H1 (cell line): ENCODE measurements at regions not wholly inside any gene's neighbourhood (a gene's known extent, or its start where the extent isn't known, plus 50 kb on each side); places are given as distances from the start of the nearest gene placed in this dataset.

ENCODE experiments used
- CTCF ChIA-PET: fragments of 300-600 bp; sonication (Branson Sonifier 250); formaldehyde crosslinking; loops from one replicate; lab custom pipeline; 2021; ENCODE audit not compliant: partially characterized antibody; lab: Charles Lee
- POLR2A ChIA-PET: fragments of 300-600 bp; sonication (Branson Sonifier 250); formaldehyde crosslinking; loops from one replicate; lab custom pipeline; 2021; ENCODE audit warnings: inconsistent platforms; ENCODE audit not compliant: partially characterized antibody; lab: Charles Lee
- DNase-seq, 2 experiments: peaks; one replicate each; pipeline versions ENCODE4 v3.0.0 to v3.0.0-alpha.2; 2010 to 2022; ENCODE audit warnings: low spot score in 2 of 2, low read depth in 1 of 2, mixed read lengths in 1 of 2
- FAIRE-seq: peaks from 2 replicates; lab custom pipeline; 2011; peaks lifted over from hg19 to GRCh38; lab: Jason Lieb, UNC
- H2AFZ ChIP-seq: 2 replicates; pipeline ENCODE4 v1.8.1; 2012; ENCODE audit warnings: low read length, inconsistent platforms
- H2AK5ac ChIP-seq: 2 replicates; pipeline ENCODE4 v1.6.1; 2013; ENCODE audit warnings: low read depth, low read length
- H2BK120ac ChIP-seq: replicated peaks from 2 replicates; pipeline ENCODE3; 2013; ENCODE audit warnings: low read depth, low read length, inconsistent platforms
- H2BK12ac ChIP-seq: 2 replicates; pipeline ENCODE4 v1.6.1; 2013; ENCODE audit warnings: low read depth, low read length
- H2BK15ac ChIP-seq: 2 replicates; pipeline ENCODE4 v1.6.1; 2013; ENCODE audit warnings: low read length
- H2BK20ac ChIP-seq: 2 replicates; pipeline ENCODE4 v1.6.1; 2013; ENCODE audit warnings: low read length
- H2BK5ac ChIP-seq: 2 replicates; pipeline ENCODE4 v1.6.1; 2013; ENCODE audit warnings: low read depth, low read length
- H3K14ac ChIP-seq: 2 replicates; pipeline ENCODE4 v1.6.1; 2013; ENCODE audit warnings: inconsistent platforms; ENCODE audit not compliant: insufficient read length
- H3K18ac ChIP-seq: 2 replicates; pipeline ENCODE4 v1.6.1; 2013; ENCODE audit warnings: low read length; ENCODE audit errors: extremely low read depth
- H3K23ac ChIP-seq: 2 replicates; pipeline ENCODE4 v1.6.1; 2013; ENCODE audit warnings: inconsistent platforms; ENCODE audit not compliant: insufficient read length
- H3K23me2 ChIP-seq: 2 replicates; pipeline ENCODE4 v1.6.1; 2013; ENCODE audit warnings: low read depth, low read length
- H3K27ac ChIP-seq: 2 replicates; pipeline ENCODE4 v1.6.1; 2011; ENCODE audit warnings: low read depth, low read length, inconsistent platforms
- H3K27me3 ChIP-seq, 4 experiments: replicated peaks in 1 of 4; 1 replicate in 1 of 4; 2 replicates in 3 of 4; pipeline versions ENCODE4 v1.6.1 to v1.8.1; 2011 to 2013; ENCODE audit warnings: low read length in 3 of 4, mild to moderate bottlenecking in 3 of 4, inconsistent platforms in 2 of 4, mixed read lengths in 2 of 4, moderate library complexity in 1 of 4; ENCODE audit not compliant: control insufficient read depth in 3 of 4, insufficient read depth in 3 of 4; ENCODE audit errors: extremely low read depth in 1 of 4
- H3K36me3 ChIP-seq, 4 experiments: 2 replicates each; pipeline versions ENCODE4 v1.6.1 to v1.8.1; 2011 to 2013; ENCODE audit warnings: mild to moderate bottlenecking in 4 of 4, low read length in 3 of 4, moderate library complexity in 2 of 4, control low read depth in 1 of 4, inconsistent platforms in 1 of 4; ENCODE audit not compliant: insufficient read depth in 4 of 4, control insufficient read depth in 2 of 4
- H3K4ac ChIP-seq: replicated peaks from 2 replicates; pipeline ENCODE3; 2013; ENCODE audit warnings: low read length, low read depth, mixed read lengths, inconsistent platforms; ENCODE audit not compliant: insufficient read length
- H3K4me1 ChIP-seq, 4 experiments: replicated peaks in 1 of 4; 1 replicate in 1 of 4; 2 replicates in 3 of 4; pipeline versions ENCODE4 v1.6.1 to v1.8.1; 2011 to 2013; ENCODE audit warnings: low read length in 3 of 4, inconsistent platforms in 2 of 4, mixed read lengths in 1 of 4; ENCODE audit not compliant: insufficient read depth in 4 of 4, control insufficient read depth in 3 of 4
- H3K4me2 ChIP-seq, 2 experiments: 2 replicates each; pipeline versions ENCODE4 v1.6.1 to v1.8.1; 2011 to 2013; ENCODE audit warnings: low read depth in 2 of 2, low read length in 2 of 2, control low read depth in 1 of 2, inconsistent platforms in 1 of 2, mild to moderate bottlenecking in 1 of 2; ENCODE audit not compliant: insufficient read depth in 1 of 2
- H3K4me3 ChIP-seq, 4 experiments: fragments of 200-600, 300-600 bp in 1 of 4; sonication (generic), shearing (Covaris generic), sonication (Bioruptor Twin) in 1 of 4; 2 replicates each; pipeline versions ENCODE4 v1.5.1 to v1.8.1; 2011 to 2016; ENCODE audit warnings: low read length in 4 of 4, low read depth in 3 of 4, control low read depth in 2 of 4, inconsistent platforms in 2 of 4, mild to moderate bottlenecking in 2 of 4, mixed read lengths in 1 of 4, moderate library complexity in 1 of 4; ENCODE audit not compliant: insufficient read depth in 2 of 4; ENCODE audit errors: extremely low read depth in 1 of 4
- H3K56ac ChIP-seq: replicated peaks from 2 replicates; pipeline ENCODE3; 2013; ENCODE audit warnings: low read depth, mild to moderate bottlenecking, mixed read lengths, low read length, inconsistent platforms; ENCODE audit not compliant: insufficient read length
- H3K79me1 ChIP-seq: 2 replicates; pipeline ENCODE4 v1.6.1; 2013; ENCODE audit warnings: low read depth, low read length, control low read depth
- H3K79me2 ChIP-seq, 2 experiments: 2 replicates each; pipeline versions ENCODE4 v1.6.1 to v1.8.1; 2012 to 2013; ENCODE audit warnings: low read length in 2 of 2, mild to moderate bottlenecking in 2 of 2, inconsistent platforms in 1 of 2; ENCODE audit not compliant: insufficient read depth in 2 of 2, control insufficient read depth in 1 of 2
- H3K9ac ChIP-seq, 4 experiments: replicated peaks in 1 of 4; 1 replicate in 1 of 4; 2 replicates in 3 of 4; pipeline versions ENCODE4 v1.6.1 to v1.8.1; 2011 to 2013; ENCODE audit warnings: low read depth in 3 of 4, low read length in 3 of 4, control low read depth in 2 of 4, mild to moderate bottlenecking in 2 of 4, moderate library complexity in 2 of 4, inconsistent platforms in 1 of 4; ENCODE audit errors: extremely low read depth in 1 of 4
- H3K9me3 ChIP-seq, 2 experiments: 2 replicates each; pipeline versions ENCODE4 v1.6.1 to v1.8.1; 2012 to 2013; ENCODE audit warnings: mild to moderate bottlenecking in 2 of 2, moderate library complexity in 2 of 2, control low read depth in 1 of 2, inconsistent platforms in 1 of 2, low read depth in 1 of 2, low read length in 1 of 2, mixed read lengths in 1 of 2; ENCODE audit not compliant: insufficient read depth in 2 of 2
- H4K20me1 ChIP-seq, 2 experiments: replicated peaks in 1 of 2; 2 replicates each; pipeline versions ENCODE3 to v1.8.1; 2011 to 2013; ENCODE audit warnings: inconsistent platforms in 2 of 2, low read length in 2 of 2, mild to moderate bottlenecking in 1 of 2; ENCODE audit not compliant: insufficient read depth in 2 of 2, control insufficient read depth in 1 of 2
- H4K5ac ChIP-seq: 2 replicates; pipeline ENCODE4 v1.6.1; 2013; ENCODE audit warnings: low read length, low read depth, mixed read lengths, inconsistent platforms; ENCODE audit not compliant: insufficient read length
- H4K8ac ChIP-seq: 2 replicates; pipeline ENCODE4 v1.8.0; 2013; ENCODE audit warnings: mild to moderate bottlenecking, moderate library complexity, low read length, inconsistent platforms; ENCODE audit not compliant: insufficient read depth; ENCODE audit errors: extremely low read depth
- H4K91ac ChIP-seq: replicated peaks from 2 replicates; pipeline ENCODE3; 2013; ENCODE audit warnings: low read length, mixed read lengths, inconsistent platforms; ENCODE audit not compliant: insufficient read length
- CHD2 ChIP-seq: IDR thresholded peaks from 2 replicates; pipeline ENCODE4 v1.6.1; 2012; ENCODE audit warnings: low read length, improper control_type of control experiment
- CREB1 ChIP-seq: IDR thresholded peaks from 2 replicates; pipeline ENCODE4 v1.6.1; 2012; ENCODE audit warnings: inconsistent platforms
- EGR1 ChIP-seq: IDR thresholded peaks from 2 replicates; pipeline ENCODE4 v1.6.1; 2011; ENCODE audit warnings: low read depth, low read length, borderline replicate concordance
- GTF2F1 ChIP-seq: IDR thresholded peaks from 2 replicates; pipeline ENCODE4 v1.6.1; 2012; ENCODE audit warnings: low read depth, low read length, improper control_type of control experiment, borderline replicate concordance
- JUND ChIP-seq: IDR thresholded peaks from 2 replicates; pipeline ENCODE4 v1.6.1; 2011; ENCODE audit warnings: mild to moderate bottlenecking, improper control_type of control experiment, low read length
- KDM5A ChIP-seq: fragments of 200-600 bp; IDR thresholded peaks from 2 replicates; pipeline ENCODE4 v1.7.1; 2012; ENCODE audit warnings: mild to moderate bottlenecking, low read length, inconsistent platforms, mixed read lengths
- POLR2A ChIP-seq, 2 experiments: IDR thresholded peaks; 1 replicate in 1 of 2; 2 replicates in 1 of 2; pipeline ENCODE4 v1.6.1; 2011; ENCODE audit warnings: low read depth in 2 of 2, low read length in 2 of 2, mild to moderate bottlenecking in 2 of 2; ENCODE audit errors: control extremely low read depth in 1 of 2
- RXRA ChIP-seq: IDR thresholded peaks from 2 replicates; pipeline ENCODE4 v1.6.1; 2011; ENCODE audit warnings: low read depth, mild to moderate bottlenecking, low read length, moderate library complexity; ENCODE audit not compliant: insufficient read depth
- TCF12 ChIP-seq: IDR thresholded peaks from 2 replicates; pipeline ENCODE4 v1.6.1; 2011; ENCODE audit warnings: low read depth, mild to moderate bottlenecking, low read length
- USF2 ChIP-seq: IDR thresholded peaks from 2 replicates; pipeline ENCODE4 v1.6.1; 2011; ENCODE audit warnings: low read length, improper control_type of control experiment
- WGBS, 2 experiments: shearing (Covaris generic) in 1 of 2; methylation state at CpG; one replicate each; pipeline versions ENCODE4 v1.1.6 to v1.1.7; 2013 to 2015; ENCODE audit warnings: low lambda C conversion rate in 2 of 2, mixed read lengths in 2 of 2, inconsistent platforms in 1 of 2, low coverage in 1 of 2, missing lambda C conversion rate in 1 of 2; ENCODE audit not compliant: insufficient replicate concordance in 2 of 2, insufficient coverage in 1 of 2, insufficient read length in 1 of 2; ENCODE audit errors: extremely low coverage in 1 of 2, missing lambda C conversion rate in 1 of 2; 5-methylcytosine and 5-hydroxymethylcytosine counted together

- no peak overlapping the region for H2BK15ac ChIP-seq
- no peaks in the 10 kb centered on the region for H3K4me1 ChIP-seq
- no peak overlapping the region for H2BK20ac ChIP-seq
- 95% methylated on average over 5 of the region's 5 CpGs; no CpG with 5 or more reads in 1 of the 2 experiments for WGBS, 2 experiments
- H2BK5ac ChIP-seq: no peak overlapping the region
- no peak overlapping the region for H3K9ac ChIP-seq
- H3K27ac ChIP-seq: no peak overlapping the region
- H2BK120ac ChIP-seq: no peak overlapping the region
- DNase-seq (no peak), FAIRE-seq (no peak)
- H2AFZ ChIP-seq: no peak overlapping the region
- H2AK5ac ChIP-seq: no peak overlapping the region
- ChIA-PET CTCF (no interaction called here), POLR2A (no interaction called here)
- H3K9me3 ChIP-seq: 0 out of 4 replicates have a peak, but pooled peaks cover 2 to 4% of the 10 kb centered on the region in 2 experiments
- H3K79me1 ChIP-seq: no peaks in the 10 kb centered on the region
- H4K20me1 ChIP-seq: no peaks in the 10 kb centered on the region
- H3K4me2 ChIP-seq: no peak overlapping the region
- no peak overlapping the region for H3K23ac ChIP-seq
- H3K18ac ChIP-seq: no peak overlapping the region
- H2BK12ac ChIP-seq: no peak overlapping the region
- no peaks in the 10 kb centered on the region for H3K23me2 ChIP-seq
- H3K27me3 ChIP-seq: no peaks in the 10 kb centered on the region
- no peak overlapping the region for H4K5ac ChIP-seq
- H3K14ac ChIP-seq: no peak overlapping the region
- no peaks in the 10 kb centered on the region for H3K36me3 ChIP-seq
- H3K79me2 ChIP-seq: no peaks in the 10 kb centered on the region
- H3K56ac ChIP-seq: no peak overlapping the region
- no peak overlapping the region for H3K4ac ChIP-seq
- no peak overlapping the region for H4K8ac ChIP-seq
- H4K91ac ChIP-seq: no peak overlapping the region
- no peak overlapping the region for H3K4me3 ChIP-seq
- no peak for TF ChIP-seq TCF12
- TF ChIP-seq JUND: no peak
- TF ChIP-seq GTF2F1: no peak
- no peak for TF ChIP-seq EGR1
- no peak for TF ChIP-seq KDM5A
- no peak for TF ChIP-seq USF2
- no peak for TF ChIP-seq CHD2
- TF ChIP-seq POLR2A (IDR thresholded peaks at IDR 0.05; ENCODE audit: control extremely low read depth in 1 of 2, low read depth in 2 of 2, low read length in 2 of 2): no peak
- TF ChIP-seq RXRA: no peak
- TF ChIP-seq CREB1: no peak
These were observed 108.9 kb upstream of the KLF7 start for GRCh38 chr2:207274530-207275189.
